Endodermal cell (in vitro differentiated cells): ENCODE measurements at regions not wholly inside any gene's neighbourhood (a gene's known extent, or its start where the extent isn't known, plus 50 kb on each side); places are given as distances from the start of the nearest gene placed in this dataset.
A peak's percentile ranks its signal among the peaks of the same experiment; 100 is the strongest.

Source experiments
- DNase-seq: peaks from one replicate; pipeline ENCODE4 v3.0.0-alpha.2; 2017
- H3K27ac ChIP-seq: 2 replicates; pipeline ENCODE4 v1.5.1; 2013; ENCODE audit warnings: mild to moderate bottlenecking, low read depth, low read length, moderate library complexity
- H3K27me3 ChIP-seq: 2 replicates; pipeline ENCODE4 v1.6.1; 2013; ENCODE audit warnings: mild to moderate bottlenecking, low read length, moderate library complexity; ENCODE audit not compliant: insufficient read depth, control insufficient read depth, poor library complexity, severe bottlenecking
- H3K36me3 ChIP-seq: 2 replicates; pipeline ENCODE4 v1.7.0; 2013; ENCODE audit warnings: mild to moderate bottlenecking, low read length, moderate library complexity; ENCODE audit not compliant: control insufficient read depth, insufficient read depth
- H3K4me1 ChIP-seq: one replicate; pipeline ENCODE4 v1.7.0; 2013; ENCODE audit warnings: low read length; ENCODE audit not compliant: control insufficient read depth, insufficient read depth
- H3K4me3 ChIP-seq: 2 replicates; pipeline ENCODE4 v1.5.1; 2013; ENCODE audit warnings: mild to moderate bottlenecking, low read length, moderate library complexity
- H3K9ac ChIP-seq: 2 replicates; pipeline ENCODE4 v1.6.1; 2013; ENCODE audit warnings: mild to moderate bottlenecking, low read length, moderate library complexity; ENCODE audit not compliant: poor library complexity, severe bottlenecking; ENCODE audit errors: extremely low read depth
- H3K9me3 ChIP-seq: 2 replicates; pipeline ENCODE4 v1.6.1; 2013; ENCODE audit warnings: mild to moderate bottlenecking, low read length, moderate library complexity; ENCODE audit not compliant: control insufficient read depth
- H3K27ac Mint-ChIP-seq: 2 replicates; pipeline ENCODE4 v1.8.0; 2020; ENCODE audit warnings: mixed read lengths
- H3K27me3 Mint-ChIP-seq: 2 replicates; pipeline ENCODE4 v1.8.0; 2021; ENCODE audit warnings: mild to moderate bottlenecking, mixed read lengths; ENCODE audit not compliant: insufficient read depth
- H3K36me3 Mint-ChIP-seq: 2 replicates; pipeline ENCODE4 v1.8.0; 2020; ENCODE audit warnings: low read depth, mixed read lengths
- H3K4me1 Mint-ChIP-seq: 2 replicates; pipeline ENCODE4 v1.8.0; 2020; ENCODE audit warnings: mixed read lengths
- H3K4me3 Mint-ChIP-seq: 2 replicates; pipeline ENCODE4 v1.8.0; 2020; ENCODE audit warnings: mild to moderate bottlenecking, moderate library complexity, mixed read lengths
- H3K9me3 Mint-ChIP-seq: 2 replicates; pipeline ENCODE4 v1.8.0; 2020; ENCODE audit warnings: mild to moderate bottlenecking, mixed read lengths
- CTCF ChIP-seq: fragments of 200-600 bp; sonication (generic); conservative IDR thresholded peaks from 2 replicates; pipeline ENCODE4 v1.5.0; 2021; ENCODE audit warnings: antibody characterized with exemption, mild to moderate bottlenecking
- WGBS, 2 experiments: methylation state at CpG; one replicate each; pipeline versions ENCODE4 v1.1.5 to v1.1.7; 2013; ENCODE audit warnings: missing lambda C conversion rate in 2 of 2, mixed read lengths in 1 of 2; ENCODE audit not compliant: insufficient coverage in 1 of 2, insufficient read length in 1 of 2; 5-methylcytosine and 5-hydroxymethylcytosine counted together

- Mint-ChIP-seq H3K9me3 (no peaks in the 10 kb centered on the region), H3K36me3 (no peaks in the 10 kb centered on the region), H3K4me1 (peaks cover 11% of the 10 kb centered on the region), H3K27me3 (no peaks in the 10 kb centered on the region), H3K27ac (no peak overlapping the region), H3K4me3 (no peak overlapping the region)
- no peaks in the 10 kb centered on the region for H3K36me3 ChIP-seq
- H3K9me3 ChIP-seq: no peaks in the 10 kb centered on the region
- no peaks in the 10 kb centered on the region for H3K27me3 ChIP-seq
- no peaks in the 10 kb centered on the region for H3K4me1 ChIP-seq
- 57 to 74% methylated on average over 1 to 2 of the region's 2 CpGs for WGBS, 2 experiments
- H3K27ac ChIP-seq: no peak overlapping the region
- no peak overlapping the region for H3K4me3 ChIP-seq
- DNase-seq: no peak
- no peak overlapping the region for H3K9ac ChIP-seq
- TF ChIP-seq CTCF: no peak
Measured at GRCh38 chr4:84051089-84051488, 448.0 kb downstream of the NKX6-1 start.

- Mint-ChIP-seq H3K4me1 (peaks cover 11% of the 10 kb centered on the region), H3K9me3 (no peaks in the 10 kb centered on the region), H3K27me3 (no peaks in the 10 kb centered on the region), H3K4me3 (no peak overlapping the region), H3K36me3 (no peaks in the 10 kb centered on the region), H3K27ac (peak overlapping the region; percentile 38)
- peak; percentile 29 for TF ChIP-seq CTCF
- H3K9me3 ChIP-seq: no peaks in the 10 kb centered on the region
- no peak overlapping the region for H3K9ac ChIP-seq
- H3K4me3 ChIP-seq: no peak overlapping the region
- peak; percentile 80 for DNase-seq
- H3K4me1 ChIP-seq: no peaks in the 10 kb centered on the region
- no peaks in the 10 kb centered on the region for H3K36me3 ChIP-seq
- H3K27me3 ChIP-seq: no peaks in the 10 kb centered on the region
- WGBS, 2 experiments: 33 to 46% methylated on average over 1 of the region's 1 CpG
- H3K27ac ChIP-seq: peak overlapping the region; percentile 0
Measured at GRCh38 chr4:84050015-84050414, 449.1 kb downstream of the NKX6-1 start.

- H3K9ac ChIP-seq: no peak overlapping the region
- no peaks in the 10 kb centered on the region for H3K9me3 Mint-ChIP-seq
- no peak overlapping the region for H3K27ac Mint-ChIP-seq
- no peak overlapping the region for H3K4me3 Mint-ChIP-seq
- H3K4me1 Mint-ChIP-seq: peaks cover 13% of the 10 kb centered on the region
- H3K4me3 ChIP-seq: no peak overlapping the region
- H3K27me3 Mint-ChIP-seq: no peaks in the 10 kb centered on the region
- 83 to 100% methylated on average over 2 to 5 of the region's 5 CpGs for WGBS, 2 experiments
- no peak for TF ChIP-seq CTCF
- DNase-seq: no peak
- H3K27ac ChIP-seq: no peak overlapping the region
- no peaks in the 10 kb centered on the region for H3K4me1 ChIP-seq
- no peaks in the 10 kb centered on the region for H3K27me3 ChIP-seq
- no peaks in the 10 kb centered on the region for H3K9me3 ChIP-seq
- no peaks in the 10 kb centered on the region for H3K36me3 ChIP-seq
- no peaks in the 10 kb centered on the region for H3K36me3 Mint-ChIP-seq
Measured at GRCh38 chr4:84046551-84046950, 452.5 kb downstream of the NKX6-1 start.
